ENCODE measurements at regions not wholly inside any gene's neighbourhood (a gene's known extent, or its start where the extent isn't known, plus 50 kb on each side); places are given as distances from the start of the nearest gene placed in this dataset.

DNA sequence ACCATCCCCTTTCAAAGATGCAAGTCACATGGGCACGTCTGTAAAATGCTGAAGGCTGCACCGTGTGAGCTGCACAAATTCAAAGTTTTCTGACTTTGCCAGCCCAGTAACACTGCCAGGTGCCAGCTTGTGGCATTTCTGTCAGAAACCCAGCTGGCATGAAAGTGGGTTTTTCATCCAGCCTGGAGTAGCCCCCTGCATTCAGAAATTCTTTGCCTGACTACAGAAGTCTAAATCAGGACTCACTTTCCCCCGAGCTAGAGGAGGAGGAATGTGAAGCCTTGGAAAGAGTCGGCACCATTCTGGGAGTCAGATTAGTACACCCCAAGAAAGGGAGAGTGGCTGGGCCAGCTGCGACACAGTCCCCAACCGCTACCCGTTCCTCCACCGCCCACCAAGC, 56.7 kb upstream of the EN2 start:
- no peak for TF ChIP-seq CTCF (conservative IDR thresholded peaks at IDR 0.05 in 1 of 2, IDR thresholded peaks at IDR 0.05 in 1 of 2; ENCODE audit: extremely low read depth in 1 of 2, insufficient read depth in 1 of 2, low read depth in 1 of 2, low read length in 2 of 2)
- TF ChIP-seq EZH2 (IDR thresholded peaks at IDR 0.05; ENCODE audit: borderline replicate concordance, low read length), result no peak

All from mammary epithelial cell (primary cell).